ENCODE measurements at regions not wholly inside any gene's neighbourhood (a gene's known extent, or its start where the extent isn't known, plus 50 kb on each side); places are given as distances from the start of the nearest gene placed in this dataset.

- DNase-seq (ENCODE audit: low spot score) = no peak
- Mint-ChIP-seq H3K36me3 (ENCODE audit: low read depth) (peaks cover 21% of the 10 kb centered on the region), H3K4me3 (ENCODE audit: unreplicated experiment) (no peak overlapping the region), H3K4me1 (ENCODE audit: low read depth) (peaks cover 76% of the 10 kb centered on the region), H3K27me3 (ENCODE audit: low read depth) (no peaks in the 10 kb centered on the region), H3K27ac (ENCODE audit: unreplicated experiment) (peak overlapping the region; percentile 86), H3K9me3 (ENCODE audit: low read depth) (peaks cover 15% of the 10 kb centered on the region)
- no peak for TF ChIP-seq CTCF (IDR thresholded peaks at IDR 0.05)
Observed at GRCh38 chr14:61939776-61940175, 177.6 kb downstream of the SNAPC1 start.

GRCh38 chr14:61940666-61941420 lies 178.6 kb downstream of the SNAPC1 start:
- H3K4me1 Mint-ChIP-seq (ENCODE audit: low read depth) = peaks cover 68% of the 10 kb centered on the region
- H3K36me3 Mint-ChIP-seq (ENCODE audit: low read depth) = peaks cover 24% of the 10 kb centered on the region
- no peak for DNase-seq (ENCODE audit: low spot score)
- H3K27ac Mint-ChIP-seq (ENCODE audit: unreplicated experiment) = peak overlapping the region; percentile 86
- H3K9me3 Mint-ChIP-seq (ENCODE audit: low read depth) = peaks cover 19% of the 10 kb centered on the region
- H3K27me3 Mint-ChIP-seq (ENCODE audit: low read depth) = no peaks in the 10 kb centered on the region
- no peak for TF ChIP-seq CTCF (IDR thresholded peaks at IDR 0.05)
- H3K4me3 Mint-ChIP-seq (ENCODE audit: unreplicated experiment) = no peak overlapping the region

- Mint-ChIP-seq H3K27me3 (ENCODE audit: low read depth) (no peaks in the 10 kb centered on the region), H3K36me3 (ENCODE audit: low read depth) (peaks cover 24% of the 10 kb centered on the region), H3K4me1 (ENCODE audit: low read depth) (peaks cover 63% of the 10 kb centered on the region), H3K27ac (ENCODE audit: unreplicated experiment) (peak overlapping the region; percentile 86), H3K4me3 (ENCODE audit: unreplicated experiment) (no peak overlapping the region), H3K9me3 (ENCODE audit: low read depth) (peaks cover 19% of the 10 kb centered on the region)
- TF ChIP-seq CTCF (IDR thresholded peaks at IDR 0.05) = no peak
- no peak for DNase-seq (ENCODE audit: low spot score)
Observed at GRCh38 chr14:61941421-61942150, 179.4 kb downstream of the SNAPC1 start.

GRCh38 chr14:61948376-61948775 lies 186.2 kb downstream of the SNAPC1 start:
- H3K9me3 Mint-ChIP-seq (ENCODE audit: low read depth) = peaks cover 17% of the 10 kb centered on the region
- no peaks in the 10 kb centered on the region for H3K27me3 Mint-ChIP-seq (ENCODE audit: low read depth)
- H3K27ac Mint-ChIP-seq (ENCODE audit: unreplicated experiment) = peak overlapping the region; percentile 58
- no peak for DNase-seq (ENCODE audit: low spot score)
- H3K4me1 Mint-ChIP-seq (ENCODE audit: low read depth) = peaks cover 46% of the 10 kb centered on the region
- peaks cover 16% of the 10 kb centered on the region for H3K36me3 Mint-ChIP-seq (ENCODE audit: low read depth)
- H3K4me3 Mint-ChIP-seq (ENCODE audit: unreplicated experiment) = no peak overlapping the region
- no peak for TF ChIP-seq CTCF (IDR thresholded peaks at IDR 0.05)

- no peak for TF ChIP-seq CTCF (IDR thresholded peaks at IDR 0.05)
- Mint-ChIP-seq H3K4me3 (ENCODE audit: unreplicated experiment) (no peak overlapping the region), H3K27me3 (ENCODE audit: low read depth) (no peaks in the 10 kb centered on the region), H3K4me1 (ENCODE audit: low read depth) (peaks cover 58% of the 10 kb centered on the region), H3K36me3 (ENCODE audit: low read depth) (peaks cover 3% of the 10 kb centered on the region), H3K9me3 (ENCODE audit: low read depth) (peaks cover 8% of the 10 kb centered on the region), H3K27ac (ENCODE audit: unreplicated experiment) (peak overlapping the region; percentile 6)
- DNase-seq (ENCODE audit: low spot score) = no peak
Observed at GRCh38 chr14:61950340-61950739, 188.1 kb downstream of the SNAPC1 start.

Data from chondrocyte (in vitro differentiated cells).